ENCODE measurements at regions not wholly inside any gene's neighbourhood (a gene's known extent, or its start where the extent isn't known, plus 50 kb on each side); places are given as distances from the start of the nearest gene placed in this dataset.
"Not testable (repeated sequence)": the region's sequence is repeated elsewhere in the genome, so short reads cannot be mapped to it uniquely, and the experiment has no call there.

DNA sequence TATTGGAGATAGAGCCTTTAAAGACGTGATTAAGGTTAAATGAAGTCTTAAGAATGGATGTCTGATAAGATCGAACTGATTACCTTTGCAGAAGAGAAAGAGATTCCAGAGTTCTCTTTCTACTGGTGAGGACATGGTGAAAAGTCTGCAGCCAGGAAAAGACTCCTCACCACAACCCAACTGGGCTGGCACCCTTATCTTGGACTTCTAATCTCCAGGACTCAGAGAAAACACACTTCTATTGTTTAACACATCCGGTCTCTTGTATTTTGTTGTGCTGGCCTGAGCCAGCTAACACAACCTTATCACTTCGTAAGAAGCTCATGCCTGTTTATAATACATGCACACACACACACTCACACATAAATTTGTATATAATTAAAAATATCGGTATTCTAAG lies 489.1 kb downstream of the PRDM9 start:
- DNase-seq (ENCODE audit: low read depth in 1 of 2, low spot score in 1 of 2): no peak

GRCh38 chr5:24005384-24005783 lies 498.0 kb downstream of the PRDM9 start:
- ChIA-PET POLR2A (no interaction called here), CTCF (no interaction called here)
- H3K4me3 ChIP-seq: no peak overlapping the region
- no peak overlapping the region for H3K4me2 ChIP-seq
- H3K27ac ChIP-seq: no peak overlapping the region
- FAIRE-seq (no peak), ATAC-seq (no peak), DNase-seq (ENCODE audit: low read depth in 1 of 2, low spot score in 1 of 2) (no peak)
- TF ChIP-seq EHMT2 (IDR thresholded peaks at IDR 0.05; ENCODE audit: low read depth): no peak
- no peak for TF ChIP-seq CBX2 (IDR thresholded peaks at IDR 0.05; ENCODE audit: borderline replicate concordance, low read depth)
- no peak for TF ChIP-seq ZSCAN20 (CRISPR knock-in tag; IDR thresholded peaks at IDR 0.05)
- no peak for TF ChIP-seq TFCP2L1 (CRISPR knock-in tag; IDR thresholded peaks at IDR 0.05)
- TF ChIP-seq HEYL (CRISPR knock-in tag; IDR thresholded peaks at IDR 0.05): no peak
- no peak for TF ChIP-seq CEBPB (IDR thresholded peaks at IDR 0.05)
- TF ChIP-seq FOSB (CRISPR knock-in tag; IDR thresholded peaks at IDR 0.05): no peak
- no peak for TF ChIP-seq EP300 (IDR thresholded peaks at IDR 0.05)
- TF ChIP-seq ZC3H11A (IDR thresholded peaks at IDR 0.05): no peak
- TF ChIP-seq REST (IDR thresholded peaks at IDR 0.05): no peak
- TF ChIP-seq JUN (IDR thresholded peaks at IDR 0.05): no peak
- TF ChIP-seq EHF (CRISPR knock-in tag; IDR thresholded peaks at IDR 0.05): no peak
- TF ChIP-seq HOXA7 (CRISPR knock-in tag; IDR thresholded peaks at IDR 0.05): no peak
- TF ChIP-seq GATA3 (IDR thresholded peaks at IDR 0.05; ENCODE audit: borderline replicate concordance): no peak
- TF ChIP-seq HES2 (IDR thresholded peaks at IDR 0.05): no peak
- TF ChIP-seq POLR2A (IDR thresholded peaks at IDR 0.05; ENCODE audit: low read length): no peak
- TF ChIP-seq ZFP36 (IDR thresholded peaks at IDR 0.05; ENCODE audit: borderline replicate concordance, partially characterized antibody): no peak
- TF ChIP-seq ESRRA (IDR thresholded peaks at IDR 0.05; ENCODE audit: borderline replicate concordance, low read length): no peak
- TF ChIP-seq PBX3 (IDR thresholded peaks at IDR 0.05): no peak
- no peak for TF ChIP-seq HDAC2 (IDR thresholded peaks at IDR 0.05)
- no peaks in the 10 kb centered on the region for H3K4me1 ChIP-seq
- peaks cover 5% of the 10 kb centered on the region; the same call in 2 of the 3 replicates for H3K9me3 ChIP-seq

More for the DNA sequence above, 489.1 kb downstream of the PRDM9 start:
- FAIRE-seq: no peak
- Histone ChIP-seq H3K4me3 (no peak overlapping the region), H3K27ac (no peak overlapping the region), H3K4me2 (no peak overlapping the region), H3K9me3 (no peaks in the 10 kb centered on the region), H3K4me1 (no peaks in the 10 kb centered on the region)
- CTCF ChIA-PET: interaction anchor here (1.2 kb wide), 1 partner anchor 176 kb away, joined by 3 read pairs; no protein-coding TSS in a partner anchor
- POLR2A ChIA-PET: no interaction called here
- no peak for TF ChIP-seq SMC3 (IDR thresholded peaks at IDR 0.05)
- no peak for TF ChIP-seq CEBPB (IDR thresholded peaks at IDR 0.05)
- no peak for TF ChIP-seq PHF8 (IDR thresholded peaks at IDR 0.05; ENCODE audit: borderline replicate concordance, low read depth)
- no peak for TF ChIP-seq HOXB13 (CRISPR knock-in tag; IDR thresholded peaks at IDR 0.05; ENCODE audit: low read depth)
- no peak for TF ChIP-seq KDM1A (IDR thresholded peaks at IDR 0.05; ENCODE audit: low read depth)
- TF ChIP-seq MAZ (IDR thresholded peaks at IDR 0.05; ENCODE audit: borderline replicate concordance, low read depth, low read length): no peak
- 27% methylated on average over 5 of the region's 5 CpGs for WGBS (ENCODE audit: missing lambda C conversion rate)
- ATAC-seq: no peak

GRCh38 chr5:24017710-24018109 lies 510.3 kb downstream of the PRDM9 start:
- H3K9me3 ChIP-seq; POLR2A ChIA-PET; DNase-seq (ENCODE audit: low read depth in 1 of 2, low spot score in 1 of 2); H3K4me3 ChIP-seq; H3K4me2 ChIP-seq; FAIRE-seq; H3K27ac ChIP-seq; H3K4me1 ChIP-seq; ATAC-seq: not testable (repeated sequence)
- 35% methylated on average over 10 of the region's 10 CpGs for WGBS (ENCODE audit: missing lambda C conversion rate)
- CTCF ChIA-PET: interaction anchor here (0.5 kb wide), 1 partner anchor 1687 kb away, joined by 3 read pairs; no protein-coding TSS in a partner anchor
